ENCODE measurements at regions not wholly inside any gene's neighbourhood (a gene's known extent, or its start where the extent isn't known, plus 50 kb on each side); places are given as distances from the start of the nearest gene placed in this dataset.
"Not testable (repeated sequence)": the region's sequence is repeated elsewhere in the genome, so short reads cannot be mapped to it uniquely, and the experiment has no call there.

GRCh38 chr17:16886655-16887322 lies 85.1 kb downstream of the TNFRSF13B start:
- Histone ChIP-seq H3K4me3 (ENCODE audit: low read depth in 1 of 3, low read length in 3 of 3) (no peak overlapping the region), H3K4me1 (ENCODE audit: control insufficient read depth in 4 of 4, insufficient read depth in 4 of 4, low read length in 3 of 4) (no peaks in the 10 kb centered on the region), H3K9ac (ENCODE audit: low read depth in 1 of 2, low read length in 2 of 2) (no peak overlapping the region), H3K9me3 (ENCODE audit: control insufficient read depth in 4 of 4, low read length in 3 of 4) (no peaks in the 10 kb centered on the region), H3K36me3 (ENCODE audit: control insufficient read depth in 4 of 4, insufficient read depth in 3 of 4, low read depth in 1 of 4, low read length in 3 of 4) (no peaks in the 10 kb centered on the region), H3K27ac (ENCODE audit: low read depth in 1 of 2, low read length in 2 of 2) (no peak overlapping the region), H3K27me3 (ENCODE audit: control insufficient read depth in 4 of 4, insufficient read depth in 4 of 4, low read length in 3 of 4) (no peaks in the 10 kb centered on the region)
- whole genome bisulfite sequencing: 79% methylated on average over 4 of the region's 4 CpGs
- no peak for TF ChIP-seq ATF3 (IDR thresholded peaks at IDR 0.05)
- no peak for TF ChIP-seq HNF4G (IDR thresholded peaks at IDR 0.05)
- no peak for TF ChIP-seq MAX (IDR thresholded peaks at IDR 0.05)
- no peak for TF ChIP-seq JUND (IDR thresholded peaks at IDR 0.05)
- TF ChIP-seq CTCF (IDR thresholded peaks at IDR 0.05; ENCODE audit: low read depth, low read length, missing input control): no peak
- no peak for TF ChIP-seq YY1 (IDR thresholded peaks at IDR 0.05)
- TF ChIP-seq REST (IDR thresholded peaks at IDR 0.05): no peak
- no peak for TF ChIP-seq RAD21 (IDR thresholded peaks at IDR 0.05)
- no peak for TF ChIP-seq SP1 (IDR thresholded peaks at IDR 0.05)
- no peak for TF ChIP-seq FOXA2 (IDR thresholded peaks at IDR 0.05)
- TF ChIP-seq EGR1 (IDR thresholded peaks at IDR 0.05; ENCODE audit: low read depth in 2 of 2): no peak
- DNase-seq (ENCODE audit: low spot score): no peak

- not testable (repeated sequence) for DNase-seq (ENCODE audit: low spot score)
- WGBS: 92% methylated on average over 5 of the region's 6 CpGs
Observed at GRCh38 chr17:16885204-16885603, 86.7 kb downstream of the TNFRSF13B start.

GRCh38 chr17:16882926-16883265 lies 89.0 kb downstream of the TNFRSF13B start:
- not testable (repeated sequence) for H3K9ac ChIP-seq (ENCODE audit: low read depth in 1 of 2, low read length in 2 of 2); H3K9me3 ChIP-seq (ENCODE audit: control insufficient read depth in 4 of 4, low read length in 3 of 4); H3K36me3 ChIP-seq (ENCODE audit: control insufficient read depth in 4 of 4, insufficient read depth in 3 of 4, low read depth in 1 of 4, low read length in 3 of 4); H3K4me1 ChIP-seq (ENCODE audit: control insufficient read depth in 4 of 4, insufficient read depth in 4 of 4, low read length in 3 of 4); H3K4me3 ChIP-seq (ENCODE audit: low read depth in 1 of 3, low read length in 3 of 3); H3K27ac ChIP-seq (ENCODE audit: low read depth in 1 of 2, low read length in 2 of 2); DNase-seq (ENCODE audit: low spot score); H3K27me3 ChIP-seq (ENCODE audit: control insufficient read depth in 4 of 4, insufficient read depth in 4 of 4, low read length in 3 of 4)
- 93% methylated on average over 7 of the region's 7 CpGs for WGBS

More at GRCh38 chr17:16885204-16885603, 86.7 kb downstream of the TNFRSF13B start:
- H3K27me3 ChIP-seq (ENCODE audit: control insufficient read depth in 4 of 4, insufficient read depth in 4 of 4, low read length in 3 of 4); H3K4me3 ChIP-seq (ENCODE audit: low read depth in 1 of 3, low read length in 3 of 3); H3K9ac ChIP-seq (ENCODE audit: low read depth in 1 of 2, low read length in 2 of 2); H3K36me3 ChIP-seq (ENCODE audit: control insufficient read depth in 4 of 4, insufficient read depth in 3 of 4, low read depth in 1 of 4, low read length in 3 of 4); H3K9me3 ChIP-seq (ENCODE audit: control insufficient read depth in 4 of 4, low read length in 3 of 4); H3K4me1 ChIP-seq (ENCODE audit: control insufficient read depth in 4 of 4, insufficient read depth in 4 of 4, low read length in 3 of 4); H3K27ac ChIP-seq (ENCODE audit: low read depth in 1 of 2, low read length in 2 of 2): not testable (repeated sequence)

Measured in liver (tissue), 8 donors.